ENCODE measurements at regions not wholly inside any gene's neighbourhood (a gene's known extent, or its start where the extent isn't known, plus 50 kb on each side); places are given as distances from the start of the nearest gene placed in this dataset.
A peak's percentile ranks its signal among the peaks of the same experiment; 100 is the strongest.

DNA sequence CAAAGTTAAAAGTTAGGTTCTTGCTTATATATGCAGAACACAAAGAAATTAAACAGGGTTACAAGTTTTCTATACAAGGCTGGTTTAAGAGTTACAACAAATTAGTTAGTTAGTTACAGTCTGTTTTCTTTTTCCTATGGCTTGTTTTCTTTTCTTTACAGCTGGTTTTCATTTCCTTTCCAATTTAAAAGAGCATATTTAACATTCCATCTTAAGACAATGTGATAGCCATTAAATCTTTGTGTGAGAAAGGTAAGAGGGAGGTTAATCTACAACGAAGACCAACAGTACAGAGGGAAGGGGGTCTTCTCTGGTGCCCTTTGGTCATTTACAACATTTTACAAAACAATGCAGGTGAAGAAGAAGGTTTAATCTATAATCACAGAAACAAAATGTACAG, 290.6 kb downstream of the ZNF674 start:
- no peak overlapping the region for H3K4me3 ChIP-seq (ENCODE audit: low read depth, low read length)
- TF ChIP-seq, protein P1, sequence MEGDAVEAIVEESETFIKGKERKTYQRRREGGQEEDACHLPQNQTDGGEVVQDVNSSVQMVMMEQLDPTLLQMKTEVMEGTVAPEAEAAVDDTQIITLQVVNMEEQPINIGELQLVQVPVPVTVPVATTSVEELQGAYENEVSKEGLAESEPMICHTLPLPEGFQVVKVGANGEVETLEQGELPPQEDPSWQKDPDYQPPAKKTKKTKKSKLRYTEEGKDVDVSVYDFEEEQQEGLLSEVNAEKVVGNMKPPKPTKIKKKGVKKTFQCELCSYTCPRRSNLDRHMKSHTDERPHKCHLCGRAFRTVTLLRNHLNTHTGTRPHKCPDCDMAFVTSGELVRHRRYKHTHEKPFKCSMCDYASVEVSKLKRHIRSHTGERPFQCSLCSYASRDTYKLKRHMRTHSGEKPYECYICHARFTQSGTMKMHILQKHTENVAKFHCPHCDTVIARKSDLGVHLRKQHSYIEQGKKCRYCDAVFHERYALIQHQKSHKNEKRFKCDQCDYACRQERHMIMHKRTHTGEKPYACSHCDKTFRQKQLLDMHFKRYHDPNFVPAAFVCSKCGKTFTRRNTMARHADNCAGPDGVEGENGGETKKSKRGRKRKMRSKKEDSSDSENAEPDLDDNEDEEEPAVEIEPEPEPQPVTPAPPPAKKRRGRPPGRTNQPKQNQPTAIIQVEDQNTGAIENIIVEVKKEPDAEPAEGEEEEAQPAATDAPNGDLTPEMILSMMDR (IDR thresholded peaks at IDR 0.05; ENCODE audit: insufficient read depth, low read depth, low read length), result no peak
- peak; percentile 16 for DNase-seq (ENCODE audit: low read depth)

- no peak overlapping the region for H3K4me3 ChIP-seq (ENCODE audit: low read depth, low read length)
- peak; percentile 18 for DNase-seq (ENCODE audit: low read depth)
- TF ChIP-seq, protein P1 (IDR thresholded peaks at IDR 0.05; ENCODE audit: insufficient read depth, low read depth, low read length), result no peak
Measured at GRCh38 chrX:46251755-46252154, 293.5 kb downstream of the ZNF674 start.

DNA sequence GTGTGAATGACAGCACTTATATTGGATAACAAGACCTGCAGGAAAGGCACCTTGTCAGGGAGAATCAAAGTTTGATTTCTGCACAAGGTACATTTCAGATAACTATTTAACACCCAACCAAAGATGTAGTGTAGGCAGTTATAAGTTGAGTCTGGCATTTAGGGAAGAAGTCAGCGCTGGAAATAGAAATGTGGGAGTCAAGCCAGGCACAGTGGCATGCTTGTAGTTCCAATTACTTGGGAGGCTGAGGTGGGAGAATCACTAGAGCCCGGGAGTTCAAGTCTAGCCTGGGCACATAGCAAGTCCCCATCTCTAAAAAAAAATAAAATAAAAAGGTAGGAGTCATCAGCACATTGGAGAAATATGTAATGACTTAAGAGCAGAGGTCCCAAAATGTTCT, 295.1 kb downstream of the ZNF674 start:
- TF ChIP-seq, protein P1 (IDR thresholded peaks at IDR 0.05; ENCODE audit: insufficient read depth, low read depth, low read length), result no peak
- no peak for DNase-seq (ENCODE audit: low read depth)
- H3K4me3 ChIP-seq (ENCODE audit: low read depth, low read length), result no peak overlapping the region

- TF ChIP-seq, protein P1 (IDR thresholded peaks at IDR 0.05; ENCODE audit: insufficient read depth, low read depth, low read length), result no peak
- DNase-seq (ENCODE audit: low read depth), result no peak
- H3K4me3 ChIP-seq (ENCODE audit: low read depth, low read length), result no peak overlapping the region
Measured at GRCh38 chrX:46247456-46247855, 297.8 kb downstream of the ZNF674 start.

GRCh38 chrX:46244451-46244850, 300.8 kb downstream of the ZNF674 start:
- no peak for DNase-seq (ENCODE audit: low read depth)
- TF ChIP-seq, protein P1 (IDR thresholded peaks at IDR 0.05; ENCODE audit: insufficient read depth, low read depth, low read length), result no peak

DNA sequence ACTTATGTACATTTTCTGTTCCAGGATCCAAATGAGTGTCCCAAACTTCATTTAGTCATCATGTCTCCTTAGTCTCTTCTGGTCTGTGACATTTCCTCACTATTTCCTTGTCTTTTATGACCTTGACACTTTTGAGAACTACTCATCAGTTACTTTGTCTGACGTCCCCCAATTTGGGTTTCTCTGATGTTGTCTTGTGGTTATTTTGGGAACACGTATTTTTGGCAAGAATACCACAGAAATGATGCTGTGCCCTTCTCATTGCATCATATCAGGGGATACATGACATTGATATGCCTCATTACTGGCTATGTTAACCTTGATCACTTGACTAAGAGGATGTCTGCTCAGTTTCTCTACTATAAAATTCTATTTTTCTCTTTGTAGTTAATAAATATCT, 308.8 kb downstream of the ZNF674 start:
- DNase-seq (ENCODE audit: low read depth), result no peak
- TF ChIP-seq, protein P1 (IDR thresholded peaks at IDR 0.05; ENCODE audit: insufficient read depth, low read depth, low read length), result no peak
- H3K4me3 ChIP-seq (ENCODE audit: low read depth, low read length), result no peak overlapping the region

More at GRCh38 chrX:46244451-46244850, 300.8 kb downstream of the ZNF674 start:
- no peak overlapping the region for H3K4me3 ChIP-seq (ENCODE audit: low read depth, low read length)

DNA sequence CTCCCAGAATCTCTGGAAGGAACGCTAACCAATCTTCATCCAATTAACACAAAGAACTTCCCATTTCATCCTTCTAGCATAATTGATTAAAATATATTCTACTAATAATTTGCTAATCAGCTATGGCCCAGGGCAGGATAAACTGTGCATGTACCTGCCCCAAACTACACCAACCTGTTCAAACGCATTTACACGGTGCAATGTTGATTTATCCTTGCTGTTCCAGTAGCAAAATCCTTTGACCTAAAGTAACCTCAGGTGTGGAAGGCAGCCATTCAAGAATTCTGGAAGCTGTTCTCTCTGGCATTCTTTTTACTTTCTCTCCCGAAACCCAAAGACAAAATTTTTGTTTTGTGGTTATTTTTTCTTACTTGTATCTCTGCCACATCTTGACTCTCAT, 309.4 kb downstream of the ZNF674 start:
- DNase-seq (ENCODE audit: low read depth), result no peak
- no peak overlapping the region for H3K4me3 ChIP-seq (ENCODE audit: low read depth, low read length)
- TF ChIP-seq, protein P1 (IDR thresholded peaks at IDR 0.05; ENCODE audit: insufficient read depth, low read depth, low read length), result no peak
